ENCODE measurements at regions not wholly inside any gene's neighbourhood (a gene's known extent, or its start where the extent isn't known, plus 50 kb on each side); places are given as distances from the start of the nearest gene placed in this dataset.

DNA sequence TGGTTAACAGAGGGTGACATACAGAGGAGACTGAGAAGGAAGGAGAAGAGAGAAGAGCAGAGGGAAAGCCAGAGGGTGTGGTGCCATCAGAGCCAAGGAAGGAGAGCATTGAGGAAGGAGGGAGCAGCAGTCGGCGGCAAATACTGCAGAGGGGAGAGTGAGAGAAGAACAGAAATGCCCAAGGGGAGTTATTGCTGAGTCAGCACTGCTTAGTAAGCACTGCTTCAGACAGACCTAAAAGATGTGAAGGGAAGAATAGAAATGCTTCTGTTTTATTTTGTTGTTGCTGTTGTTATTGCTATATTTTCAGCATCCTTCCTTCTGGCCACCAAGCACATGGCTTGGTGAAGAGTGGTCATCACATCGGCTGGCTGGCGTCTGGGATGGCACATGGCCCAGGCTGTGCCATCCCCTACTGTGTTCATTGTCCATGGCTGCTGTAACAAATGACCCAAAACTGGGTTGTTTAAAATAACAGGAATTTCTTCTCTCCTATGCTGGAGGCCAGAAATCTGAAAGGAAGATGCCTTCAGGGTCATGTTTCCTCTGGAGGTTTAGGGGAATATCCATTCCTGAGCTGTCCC is 204.1 kb upstream of the CNR1 start:
- TF ChIP-seq, protein P1, sequence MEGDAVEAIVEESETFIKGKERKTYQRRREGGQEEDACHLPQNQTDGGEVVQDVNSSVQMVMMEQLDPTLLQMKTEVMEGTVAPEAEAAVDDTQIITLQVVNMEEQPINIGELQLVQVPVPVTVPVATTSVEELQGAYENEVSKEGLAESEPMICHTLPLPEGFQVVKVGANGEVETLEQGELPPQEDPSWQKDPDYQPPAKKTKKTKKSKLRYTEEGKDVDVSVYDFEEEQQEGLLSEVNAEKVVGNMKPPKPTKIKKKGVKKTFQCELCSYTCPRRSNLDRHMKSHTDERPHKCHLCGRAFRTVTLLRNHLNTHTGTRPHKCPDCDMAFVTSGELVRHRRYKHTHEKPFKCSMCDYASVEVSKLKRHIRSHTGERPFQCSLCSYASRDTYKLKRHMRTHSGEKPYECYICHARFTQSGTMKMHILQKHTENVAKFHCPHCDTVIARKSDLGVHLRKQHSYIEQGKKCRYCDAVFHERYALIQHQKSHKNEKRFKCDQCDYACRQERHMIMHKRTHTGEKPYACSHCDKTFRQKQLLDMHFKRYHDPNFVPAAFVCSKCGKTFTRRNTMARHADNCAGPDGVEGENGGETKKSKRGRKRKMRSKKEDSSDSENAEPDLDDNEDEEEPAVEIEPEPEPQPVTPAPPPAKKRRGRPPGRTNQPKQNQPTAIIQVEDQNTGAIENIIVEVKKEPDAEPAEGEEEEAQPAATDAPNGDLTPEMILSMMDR (conservative IDR thresholded peaks at IDR 0.05) = no peak
- TF ChIP-seq ZFX (IDR thresholded peaks at IDR 0.05) = no peak
